ENCODE measurements at regions not wholly inside any gene's neighbourhood (a gene's known extent, or its start where the extent isn't known, plus 50 kb on each side); places are given as distances from the start of the nearest gene placed in this dataset.

GRCh38 chr5:29079771-29080170, 2041.4 kb upstream of the CDH9 start:
- peak overlapping the region; percentile 73 for H2AFZ ChIP-seq (replicated peaks)
- no peaks in the 10 kb centered on the region for H4K20me1 ChIP-seq (ENCODE audit: low read depth)
- no peaks in the 10 kb centered on the region for H3K9me3 Mint-ChIP-seq
- no peaks in the 10 kb centered on the region for H3K4me1 Mint-ChIP-seq
- H3K79me2 ChIP-seq (ENCODE audit: low read depth): no peaks in the 10 kb centered on the region
- H3K27ac ChIP-seq: peak overlapping the region; percentile 59
- peak; percentile 34 for DNase-seq (ENCODE audit: low spot score)
- no peaks in the 10 kb centered on the region for H3K36me3 Mint-ChIP-seq
- no peak overlapping the region for H3K9ac ChIP-seq
- H3K4me3 ChIP-seq: no peak overlapping the region
- no peaks in the 10 kb centered on the region for H3K9me3 ChIP-seq (ENCODE audit: low read depth)
- H3F3A ChIP-seq (ENCODE audit: low read depth): peaks cover 14% of the 10 kb centered on the region
- peak overlapping the region; percentile 26 for H3K4me2 ChIP-seq
- no peak for TF ChIP-seq EZH2 (IDR thresholded peaks at IDR 0.05)
- peak; percentile 54 for TF ChIP-seq CTCF (IDR thresholded peaks at IDR 0.05)
- no peak for TF ChIP-seq EZH2phosphoT487 (IDR thresholded peaks at IDR 0.05)
- H3K27ac Mint-ChIP-seq: no peak overlapping the region
- H3K36me3 ChIP-seq: no peaks in the 10 kb centered on the region
- no peaks in the 10 kb centered on the region for H3K27me3 Mint-ChIP-seq (ENCODE audit: insufficient read depth, low read depth)
- no peaks in the 10 kb centered on the region for H3K27me3 ChIP-seq
- no peak overlapping the region for H3K4me3 Mint-ChIP-seq
- H3K4me1 ChIP-seq: peaks cover 16% of the 10 kb centered on the region

- peaks cover 16% of the 10 kb centered on the region for H3K4me1 ChIP-seq
- H3K36me3 Mint-ChIP-seq: no peaks in the 10 kb centered on the region
- no peak overlapping the region for H3K4me3 Mint-ChIP-seq
- H3F3A ChIP-seq (ENCODE audit: low read depth): peaks cover 14% of the 10 kb centered on the region
- H3K4me2 ChIP-seq: no peak overlapping the region
- peak overlapping the region; percentile 89 for H3K27ac Mint-ChIP-seq
- TF ChIP-seq EZH2phosphoT487 (IDR thresholded peaks at IDR 0.05) (no peak), EZH2 (IDR thresholded peaks at IDR 0.05) (no peak), CTCF (IDR thresholded peaks at IDR 0.05) (no peak)
- DNase-seq (ENCODE audit: low spot score): no peak
- no peak overlapping the region for H3K9ac ChIP-seq
- H3K9me3 Mint-ChIP-seq: no peaks in the 10 kb centered on the region
- H3K4me3 ChIP-seq: no peak overlapping the region
- H3K9me3 ChIP-seq (ENCODE audit: low read depth): no peaks in the 10 kb centered on the region
- H3K27me3 Mint-ChIP-seq (ENCODE audit: insufficient read depth, low read depth): no peaks in the 10 kb centered on the region
- H4K20me1 ChIP-seq (ENCODE audit: low read depth): no peaks in the 10 kb centered on the region
- H3K4me1 Mint-ChIP-seq: no peaks in the 10 kb centered on the region
- H3K27ac ChIP-seq: no peak overlapping the region
- H3K79me2 ChIP-seq (ENCODE audit: low read depth): no peaks in the 10 kb centered on the region
- no peaks in the 10 kb centered on the region for H3K36me3 ChIP-seq
- no peaks in the 10 kb centered on the region for H3K27me3 ChIP-seq
- peak overlapping the region; percentile 24 for H2AFZ ChIP-seq (replicated peaks)
These were observed 2039.1 kb upstream of the CDH9 start for GRCh38 chr5:29077451-29077850.

GRCh38 chr5:29069104-29069402, 2030.7 kb upstream of the CDH9 start:
- H3K9ac ChIP-seq: no peak overlapping the region
- H3K36me3 Mint-ChIP-seq: no peaks in the 10 kb centered on the region
- no peak overlapping the region for H3K27ac Mint-ChIP-seq
- H3K79me2 ChIP-seq (ENCODE audit: low read depth): no peaks in the 10 kb centered on the region
- no peak overlapping the region for H3K4me3 ChIP-seq
- H3K36me3 ChIP-seq: no peaks in the 10 kb centered on the region
- H4K20me1 ChIP-seq (ENCODE audit: low read depth): no peaks in the 10 kb centered on the region
- no peaks in the 10 kb centered on the region for H3F3A ChIP-seq (ENCODE audit: low read depth)
- no peaks in the 10 kb centered on the region for H3K4me1 Mint-ChIP-seq
- no peak overlapping the region for H3K27ac ChIP-seq
- TF ChIP-seq EZH2phosphoT487 (IDR thresholded peaks at IDR 0.05): no peak
- TF ChIP-seq CTCF (IDR thresholded peaks at IDR 0.05): no peak
- no peak for TF ChIP-seq EZH2 (IDR thresholded peaks at IDR 0.05)
- peaks cover 3% of the 10 kb centered on the region for H3K27me3 Mint-ChIP-seq (ENCODE audit: insufficient read depth, low read depth)
- no peaks in the 10 kb centered on the region for H3K9me3 ChIP-seq (ENCODE audit: low read depth)
- DNase-seq (ENCODE audit: low spot score): no peak
- no peak overlapping the region for H3K4me3 Mint-ChIP-seq
- H3K9me3 Mint-ChIP-seq: no peaks in the 10 kb centered on the region
- no peaks in the 10 kb centered on the region for H3K4me1 ChIP-seq
- H3K4me2 ChIP-seq: no peak overlapping the region
- H3K27me3 ChIP-seq: no peaks in the 10 kb centered on the region
- no peak overlapping the region for H2AFZ ChIP-seq (replicated peaks)

- Histone ChIP-seq H3K9me3 (ENCODE audit: low read depth) (no peaks in the 10 kb centered on the region), H3F3A (ENCODE audit: low read depth) (no peaks in the 10 kb centered on the region), H3K4me2 (no peak overlapping the region), H3K4me1 (no peaks in the 10 kb centered on the region), H3K27ac (no peak overlapping the region), H3K79me2 (ENCODE audit: low read depth) (no peaks in the 10 kb centered on the region), H3K27me3 (no peaks in the 10 kb centered on the region), H2AFZ (replicated peaks) (no peak overlapping the region), H3K9ac (no peak overlapping the region), H4K20me1 (ENCODE audit: low read depth) (no peaks in the 10 kb centered on the region), H3K36me3 (no peaks in the 10 kb centered on the region), H3K4me3 (no peak overlapping the region)
- peaks cover 4% of the 10 kb centered on the region for H3K4me1 Mint-ChIP-seq
- H3K27ac Mint-ChIP-seq: no peak overlapping the region
- peaks cover 3% of the 10 kb centered on the region for H3K27me3 Mint-ChIP-seq (ENCODE audit: insufficient read depth, low read depth)
- no peak overlapping the region for H3K4me3 Mint-ChIP-seq
- H3K36me3 Mint-ChIP-seq: no peaks in the 10 kb centered on the region
- peaks cover 4% of the 10 kb centered on the region for H3K9me3 Mint-ChIP-seq
- TF ChIP-seq EZH2 (IDR thresholded peaks at IDR 0.05): no peak
- no peak for TF ChIP-seq EZH2phosphoT487 (IDR thresholded peaks at IDR 0.05)
- TF ChIP-seq CTCF (IDR thresholded peaks at IDR 0.05): no peak
- no peak for DNase-seq (ENCODE audit: low spot score)
These were observed 2023.0 kb upstream of the CDH9 start for GRCh38 chr5:29061381-29061780.
